Keratinocyte (primary cell): ENCODE measurements at regions not wholly inside any gene's neighbourhood (a gene's known extent, or its start where the extent isn't known, plus 50 kb on each side); places are given as distances from the start of the nearest gene placed in this dataset.

ENCODE experiments used
- EZH2 ChIP-seq: IDR thresholded peaks from one replicate; pipeline ENCODE4 v1.6.1; 2012; ENCODE audit warnings: inconsistent platforms, mild to moderate bottlenecking, low read length, moderate library complexity
- TF ChIP-seq, protein P1 (sequence below), 3 experiments: IDR thresholded peaks in 1 of 3; conservative IDR thresholded peaks in 1 of 3; optimal IDR thresholded peaks in 1 of 3; 2 replicates in 2 of 3; 3 replicates in 1 of 3; pipeline versions ENCODE3 to v1.5.1; 2011; ENCODE audit warnings: low read length in 3 of 3, mild to moderate bottlenecking in 3 of 3, moderate library complexity in 2 of 3, control low read depth in 1 of 3, inconsistent platforms in 1 of 3; ENCODE audit not compliant: insufficient read depth in 2 of 3; ENCODE audit errors: extremely low read depth in 1 of 3

DNA sequence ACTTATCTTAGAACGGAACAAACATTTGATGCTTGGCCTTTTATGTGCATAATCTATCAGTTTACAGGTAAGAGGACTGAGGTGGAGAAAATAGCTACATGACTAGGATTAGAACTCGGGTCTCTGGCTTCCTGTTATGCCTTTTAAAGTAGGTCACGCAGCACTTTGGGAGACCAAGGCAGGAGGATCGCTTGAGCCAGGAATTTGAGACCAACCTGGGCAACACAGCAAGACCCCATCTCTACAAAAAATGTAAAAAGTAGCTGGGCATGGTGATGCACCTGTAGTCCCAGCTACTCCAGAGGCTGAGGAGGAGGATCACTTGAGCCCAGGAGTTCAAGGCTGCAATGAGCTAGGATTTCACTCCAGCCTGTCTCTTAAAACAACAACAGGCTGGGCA lies 81.9 kb upstream of the AKT3 start:
- TF ChIP-seq EZH2: no peak
- TF ChIP-seq, protein P1, sequence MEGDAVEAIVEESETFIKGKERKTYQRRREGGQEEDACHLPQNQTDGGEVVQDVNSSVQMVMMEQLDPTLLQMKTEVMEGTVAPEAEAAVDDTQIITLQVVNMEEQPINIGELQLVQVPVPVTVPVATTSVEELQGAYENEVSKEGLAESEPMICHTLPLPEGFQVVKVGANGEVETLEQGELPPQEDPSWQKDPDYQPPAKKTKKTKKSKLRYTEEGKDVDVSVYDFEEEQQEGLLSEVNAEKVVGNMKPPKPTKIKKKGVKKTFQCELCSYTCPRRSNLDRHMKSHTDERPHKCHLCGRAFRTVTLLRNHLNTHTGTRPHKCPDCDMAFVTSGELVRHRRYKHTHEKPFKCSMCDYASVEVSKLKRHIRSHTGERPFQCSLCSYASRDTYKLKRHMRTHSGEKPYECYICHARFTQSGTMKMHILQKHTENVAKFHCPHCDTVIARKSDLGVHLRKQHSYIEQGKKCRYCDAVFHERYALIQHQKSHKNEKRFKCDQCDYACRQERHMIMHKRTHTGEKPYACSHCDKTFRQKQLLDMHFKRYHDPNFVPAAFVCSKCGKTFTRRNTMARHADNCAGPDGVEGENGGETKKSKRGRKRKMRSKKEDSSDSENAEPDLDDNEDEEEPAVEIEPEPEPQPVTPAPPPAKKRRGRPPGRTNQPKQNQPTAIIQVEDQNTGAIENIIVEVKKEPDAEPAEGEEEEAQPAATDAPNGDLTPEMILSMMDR (optimal IDR thresholded peaks at IDR 0.05 in 1 of 3, IDR thresholded peaks at IDR 0.05 in 1 of 3, conservative IDR thresholded peaks at IDR 0.05 in 1 of 3; ENCODE audit: extremely low read depth in 1 of 3, insufficient read depth in 2 of 3, low read length in 3 of 3): no peak
